HFFc6 (cell line): ENCODE measurements at regions not wholly inside any gene's neighbourhood (a gene's known extent, or its start where the extent isn't known, plus 50 kb on each side); places are given as distances from the start of the nearest gene placed in this dataset.

Experiments
- DNase-seq: peaks from one replicate; pipeline ENCODE4 v3.0.0-alpha.2; 2018
- H3K27ac Mint-ChIP-seq: 2 replicates; pipeline ENCODE4 v1.8.0; 2020; ENCODE audit warnings: mild to moderate bottlenecking, mixed read lengths
- H3K27me3 Mint-ChIP-seq: 2 replicates; pipeline ENCODE4 v1.8.0; 2021; ENCODE audit warnings: mild to moderate bottlenecking, moderate library complexity, mixed read lengths; ENCODE audit not compliant: insufficient read depth
- H3K36me3 Mint-ChIP-seq: 2 replicates; pipeline ENCODE4 v1.8.0; 2021; ENCODE audit warnings: low read depth, mixed read lengths
- H3K4me1 Mint-ChIP-seq: 2 replicates; pipeline ENCODE4 v1.8.0; 2020; ENCODE audit warnings: low read depth, mixed read lengths
- H3K4me3 Mint-ChIP-seq: 2 replicates; pipeline ENCODE4 v1.8.0; 2020; ENCODE audit warnings: mild to moderate bottlenecking, moderate library complexity, mixed read lengths
- H3K9me3 Mint-ChIP-seq: 2 replicates; pipeline ENCODE4 v1.8.0; 2020; ENCODE audit warnings: mild to moderate bottlenecking, mixed read lengths
- TF ChIP-seq, protein P1 (sequence below): fragments of 200-600 bp; sonication (generic); IDR thresholded peaks from 2 replicates; pipeline ENCODE4 v1.5.0; 2021; ENCODE audit warnings: antibody characterized with exemption, mild to moderate bottlenecking

- no peaks in the 10 kb centered on the region for H3K9me3 Mint-ChIP-seq
- H3K27me3 Mint-ChIP-seq, result no peaks in the 10 kb centered on the region
- DNase-seq, result no peak
- H3K4me1 Mint-ChIP-seq, result peaks cover under 1% of the 10 kb centered on the region; the same call in 1 of the 2 replicates
- TF ChIP-seq, protein P1, sequence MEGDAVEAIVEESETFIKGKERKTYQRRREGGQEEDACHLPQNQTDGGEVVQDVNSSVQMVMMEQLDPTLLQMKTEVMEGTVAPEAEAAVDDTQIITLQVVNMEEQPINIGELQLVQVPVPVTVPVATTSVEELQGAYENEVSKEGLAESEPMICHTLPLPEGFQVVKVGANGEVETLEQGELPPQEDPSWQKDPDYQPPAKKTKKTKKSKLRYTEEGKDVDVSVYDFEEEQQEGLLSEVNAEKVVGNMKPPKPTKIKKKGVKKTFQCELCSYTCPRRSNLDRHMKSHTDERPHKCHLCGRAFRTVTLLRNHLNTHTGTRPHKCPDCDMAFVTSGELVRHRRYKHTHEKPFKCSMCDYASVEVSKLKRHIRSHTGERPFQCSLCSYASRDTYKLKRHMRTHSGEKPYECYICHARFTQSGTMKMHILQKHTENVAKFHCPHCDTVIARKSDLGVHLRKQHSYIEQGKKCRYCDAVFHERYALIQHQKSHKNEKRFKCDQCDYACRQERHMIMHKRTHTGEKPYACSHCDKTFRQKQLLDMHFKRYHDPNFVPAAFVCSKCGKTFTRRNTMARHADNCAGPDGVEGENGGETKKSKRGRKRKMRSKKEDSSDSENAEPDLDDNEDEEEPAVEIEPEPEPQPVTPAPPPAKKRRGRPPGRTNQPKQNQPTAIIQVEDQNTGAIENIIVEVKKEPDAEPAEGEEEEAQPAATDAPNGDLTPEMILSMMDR, result no peak
- no peaks in the 10 kb centered on the region for H3K36me3 Mint-ChIP-seq
- no peak overlapping the region for H3K4me3 Mint-ChIP-seq
- H3K27ac Mint-ChIP-seq, result no peak overlapping the region
Observed at GRCh38 chr3:148068466-148068865, 629.2 kb upstream of the AGTR1 start.

DNA sequence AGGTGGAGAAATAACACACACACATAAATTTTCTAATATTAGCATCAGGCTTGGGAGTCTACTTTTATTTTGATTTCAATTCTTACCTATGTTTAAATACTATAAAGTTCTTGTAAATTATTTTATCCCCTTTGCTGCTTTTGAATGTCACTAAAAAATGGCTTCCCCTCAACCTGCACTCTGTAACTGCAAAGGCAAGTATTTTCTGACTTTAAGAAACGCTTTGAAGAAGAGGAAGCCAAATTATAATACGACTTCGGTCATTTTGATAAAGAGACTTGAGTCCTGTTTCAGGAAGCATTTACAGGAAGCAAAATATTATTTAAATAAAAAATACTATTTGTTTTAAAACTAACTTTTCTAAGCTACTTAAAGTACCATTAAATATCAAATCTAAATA lies 627.7 kb upstream of the AGTR1 start:
- TF ChIP-seq, protein P1, result no peak
- no peak for DNase-seq
- H3K36me3 Mint-ChIP-seq, result no peaks in the 10 kb centered on the region
- H3K27ac Mint-ChIP-seq, result no peak overlapping the region
- H3K27me3 Mint-ChIP-seq, result no peaks in the 10 kb centered on the region
- H3K9me3 Mint-ChIP-seq, result no peaks in the 10 kb centered on the region
- H3K4me3 Mint-ChIP-seq, result no peak overlapping the region
- peaks cover 8% of the 10 kb centered on the region; the same call in 1 of the 2 replicates for H3K4me1 Mint-ChIP-seq

DNA sequence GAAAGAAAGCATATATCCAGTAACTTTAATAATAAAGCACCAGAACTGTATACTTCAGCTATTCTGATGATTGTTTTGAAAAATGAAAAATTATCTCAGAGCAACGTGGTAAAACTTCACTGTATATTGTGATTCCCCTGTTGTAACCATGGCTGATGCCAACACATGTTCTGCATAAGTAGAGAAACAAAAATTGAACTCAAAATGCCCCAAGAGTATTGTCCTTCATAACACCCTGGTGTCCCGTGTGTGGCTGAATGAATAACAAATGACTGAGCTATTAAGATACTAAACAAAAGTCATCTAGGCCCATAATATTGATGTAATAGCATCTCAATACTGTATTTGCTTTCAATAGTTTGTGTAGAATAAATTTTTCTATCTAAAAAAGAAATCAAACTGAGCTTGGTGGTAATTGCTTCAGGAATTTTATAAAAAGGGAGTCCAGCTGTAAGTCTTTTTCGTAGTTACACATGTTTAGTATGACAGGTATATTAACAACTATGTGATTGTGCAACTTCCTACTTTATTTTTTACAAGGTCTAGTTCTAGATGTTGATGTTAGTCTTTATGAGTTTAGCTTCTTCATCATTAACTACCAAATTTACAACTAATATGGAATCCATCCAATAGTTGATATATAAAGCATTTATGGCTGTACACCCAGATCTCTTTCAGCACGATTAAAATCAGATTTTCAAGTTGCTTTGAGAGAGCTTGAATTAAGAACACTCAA lies 623.8 kb upstream of the AGTR1 start:
- H3K9me3 Mint-ChIP-seq, result no peaks in the 10 kb centered on the region
- TF ChIP-seq, protein P1, result no peak
- H3K4me1 Mint-ChIP-seq, result peaks cover 13% of the 10 kb centered on the region; the same call in 1 of the 2 replicates
- H3K27ac Mint-ChIP-seq, result no peak overlapping the region
- no peak for DNase-seq
- no peaks in the 10 kb centered on the region for H3K27me3 Mint-ChIP-seq
- no peak overlapping the region for H3K4me3 Mint-ChIP-seq
- no peaks in the 10 kb centered on the region for H3K36me3 Mint-ChIP-seq

GRCh38 chr3:148074946-148075345 lies 622.8 kb upstream of the AGTR1 start:
- TF ChIP-seq, protein P1, result no peak
- Mint-ChIP-seq H3K4me1 (peaks cover 19% of the 10 kb centered on the region; the same call in 1 of the 2 replicates), H3K36me3 (no peaks in the 10 kb centered on the region), H3K4me3 (no peak overlapping the region), H3K27me3 (no peaks in the 10 kb centered on the region), H3K9me3 (no peaks in the 10 kb centered on the region), H3K27ac (no peak overlapping the region)
- DNase-seq, result no peak

GRCh38 chr3:148075771-148076716 lies 621.7 kb upstream of the AGTR1 start:
- no peaks in the 10 kb centered on the region for H3K27me3 Mint-ChIP-seq
- peaks cover 19% of the 10 kb centered on the region; the same call in 1 of the 2 replicates for H3K4me1 Mint-ChIP-seq
- H3K27ac Mint-ChIP-seq, result no peak overlapping the region
- H3K9me3 Mint-ChIP-seq, result no peaks in the 10 kb centered on the region
- peak; percentile 53 for DNase-seq
- TF ChIP-seq, protein P1, result peak; percentile 85
- no peaks in the 10 kb centered on the region for H3K36me3 Mint-ChIP-seq
- H3K4me3 Mint-ChIP-seq, result no peak overlapping the region
